OCI-LY7 (cell line): ENCODE measurements at regions not wholly inside any gene's neighbourhood (a gene's known extent, or its start where the extent isn't known, plus 50 kb on each side); places are given as distances from the start of the nearest gene placed in this dataset.

Experiments used
- BruUV-seq: library from RNA; stranded (reverse); fragments of 400-500 nt; replicated peaks from 2 replicates; lab custom pipeline; 2021; lab: Mats Ljungman, UMichigan
- CTCF ChIA-PET: fragments of 300-600 bp; sonication (Branson Sonifier 250); formaldehyde crosslinking; loops from one replicate; lab custom pipeline; 2022; ENCODE audit warnings: antibody characterized with exemption; ENCODE audit not compliant: unreplicated experiment; lab: Charles Lee
- POLR2A ChIA-PET: fragments of 300-600 bp; sonication (Branson Sonifier 250); formaldehyde crosslinking; loops from one replicate; lab custom pipeline; 2022; ENCODE audit warnings: antibody characterized with exemption; lab: Charles Lee
- DNase-seq: peaks from one replicate; pipeline ENCODE4 v3.0.0-alpha.2; 2015; ENCODE audit warnings: low spot score
- H2AFZ ChIP-seq: fragments of 200-600 bp; sonication (generic), shearing (Covaris generic); 2 replicates; pipeline ENCODE4 v1.6.1; 2014; ENCODE audit warnings: mild to moderate bottlenecking, antibody characterized with exemption, low read length, moderate library complexity
- H3K27ac ChIP-seq: fragments of 200-600 bp; sonication (generic); 2 replicates; pipeline ENCODE4 v1.5.1; 2014; ENCODE audit warnings: mixed run types, low read depth, mild to moderate bottlenecking, moderate library complexity, low read length, inconsistent platforms; ENCODE audit not compliant: poor library complexity, severe bottlenecking
- H3K36me3 ChIP-seq: fragments of 200-600 bp; sonication (generic); 2 replicates; pipeline ENCODE4 v1.6.1; 2014; ENCODE audit warnings: mild to moderate bottlenecking, antibody characterized with exemption, low read length, moderate library complexity, mixed read lengths; ENCODE audit not compliant: insufficient read depth
- H3K4me1 ChIP-seq: fragments of 200-600 bp; sonication (generic); 2 replicates; pipeline ENCODE4 v1.5.1; 2014; ENCODE audit warnings: mild to moderate bottlenecking, low read length; ENCODE audit not compliant: insufficient read depth, poor library complexity, severe bottlenecking
- H3K4me2 ChIP-seq: fragments of 200-600 bp; sonication (generic); 2 replicates; pipeline ENCODE4 v1.6.1; 2014; ENCODE audit warnings: mild to moderate bottlenecking, low read length
- H3K4me3 ChIP-seq: fragments of 200-600 bp; sonication (generic); 2 replicates; pipeline ENCODE4 v1.5.1; 2014; ENCODE audit warnings: mild to moderate bottlenecking, low read depth, low read length; ENCODE audit not compliant: poor library complexity, severe bottlenecking
- H3K79me2 ChIP-seq: fragments of 200-600 bp; sonication (generic); 2 replicates; pipeline ENCODE4 v1.6.1; 2016; ENCODE audit warnings: low read depth, mild to moderate bottlenecking, low read length, moderate library complexity, mixed read lengths; ENCODE audit not compliant: insufficient read depth
- H3K9me2 ChIP-seq: fragments of 200-600 bp; sonication (generic); 2 replicates; pipeline ENCODE4 v1.6.1; 2016; ENCODE audit warnings: mild to moderate bottlenecking, low read length, mixed read lengths; ENCODE audit not compliant: insufficient read depth
- H3K9me3 ChIP-seq: fragments of 200-600 bp; sonication (generic); 2 replicates; pipeline ENCODE4 v1.6.1; 2014; ENCODE audit warnings: mild to moderate bottlenecking, mixed run types, low read length, mixed read lengths
- H4K20me1 ChIP-seq: fragments of 200-600 bp; sonication (generic); 2 replicates; pipeline ENCODE4 v1.6.1; 2014; ENCODE audit warnings: mild to moderate bottlenecking, antibody characterized with exemption, low read length, moderate library complexity, mixed read lengths; ENCODE audit not compliant: insufficient read depth
- CTCF ChIP-seq: fragments of 200-600 bp; sonication (generic); conservative IDR thresholded peaks from 2 replicates; pipeline ENCODE4 v1.5.1; 2014; ENCODE audit warnings: mild to moderate bottlenecking, antibody characterized with exemption, low read length, moderate library complexity, mixed read lengths
- EZH2phosphoT487 ChIP-seq: fragments of 200-600 bp; sonication (generic); IDR thresholded peaks from 2 replicates; pipeline ENCODE4 v1.6.1; 2018; ENCODE audit warnings: low read depth, borderline replicate concordance, mild to moderate bottlenecking, mixed run types, antibody characterized with exemption, low read length, moderate library complexity, mixed read lengths
- intact Hi-C: fragments of 100-400 bp; cut with micrococcal nuclease; formaldehyde crosslinking; loops from one replicate; pipeline ENCODE4 v1.10.0; 2022; ENCODE audit not compliant: unreplicated experiment

GRCh38 chr6:115004204-115004603 is 661.4 kb upstream of the HS3ST5 start:
- Histone ChIP-seq H4K20me1 (no peaks in the 10 kb centered on the region), H3K79me2 (no peaks in the 10 kb centered on the region), H2AFZ (no peak overlapping the region), H3K36me3 (no peaks in the 10 kb centered on the region), H3K9me2 (no peaks in the 10 kb centered on the region), H3K4me1 (no peaks in the 10 kb centered on the region), H3K9me3 (no peaks in the 10 kb centered on the region), H3K27ac (no peak overlapping the region), H3K4me3 (no peak overlapping the region), H3K4me2 (no peak overlapping the region)
- ChIA-PET POLR2A (interaction anchor here (0.7 kb wide), 1 partner anchor 13 kb away, joined by 3 read pairs; no protein-coding TSS in a partner anchor), CTCF (no interaction called here)
- intact Hi-C loops = no loop called here
- TF ChIP-seq EZH2phosphoT487 (no peak), CTCF (no peak)
- DNase-seq = no peak
- BruUV-seq = no TSS peak

- Histone ChIP-seq H3K9me3 (no peaks in the 10 kb centered on the region), H3K4me1 (no peaks in the 10 kb centered on the region), H3K36me3 (no peaks in the 10 kb centered on the region), H3K9me2 (no peaks in the 10 kb centered on the region), H3K4me2 (peak overlapping the region; percentile 33; the same call in 1 of the 2 replicates), H3K4me3 (no peak overlapping the region), H3K27ac (no peak overlapping the region), H2AFZ (peak overlapping the region; percentile 64), H4K20me1 (no peaks in the 10 kb centered on the region), H3K79me2 (no peaks in the 10 kb centered on the region)
- ChIA-PET CTCF (no interaction called here), POLR2A (no interaction called here)
- TF ChIP-seq CTCF = no peak
- TF ChIP-seq EZH2phosphoT487 = no peak
- DNase-seq = peak; percentile 16
- intact Hi-C loops = no loop called here
- BruUV-seq = no TSS peak
These were observed 659.0 kb upstream of the HS3ST5 start for GRCh38 chr6:115001731-115002350.

- no peaks in the 10 kb centered on the region for H4K20me1 ChIP-seq
- ChIA-PET POLR2A (no interaction called here), CTCF (no interaction called here)
- no peaks in the 10 kb centered on the region for H3K9me2 ChIP-seq
- DNase-seq = no peak
- H2AFZ ChIP-seq = no peak overlapping the region
- H3K27ac ChIP-seq = no peak overlapping the region
- no peaks in the 10 kb centered on the region for H3K79me2 ChIP-seq
- BruUV-seq = no TSS peak
- intact Hi-C loops = no loop called here
- no peak overlapping the region for H3K4me2 ChIP-seq
- H3K4me3 ChIP-seq = no peak overlapping the region
- H3K36me3 ChIP-seq = no peaks in the 10 kb centered on the region
- H3K9me3 ChIP-seq = no peaks in the 10 kb centered on the region
- H3K4me1 ChIP-seq = no peaks in the 10 kb centered on the region
- TF ChIP-seq CTCF = no peak
- TF ChIP-seq EZH2phosphoT487 = no peak
These were observed 657.9 kb upstream of the HS3ST5 start for GRCh38 chr6:115000736-115001135.
